Gastrocnemius medialis (tissue), 4 donors: ENCODE measurements at regions not wholly inside any gene's neighbourhood (a gene's known extent, or its start where the extent isn't known, plus 50 kb on each side); places are given as distances from the start of the nearest gene placed in this dataset.
A peak's percentile ranks its signal among the peaks of the same experiment; 100 is the strongest.

ENCODE experiments used
- ATAC-seq, 2 donors: fragments of 150-250 bp; one replicate each; pipeline ENCODE4 v1.9.1; 2016
- DNase-seq, 2 donors: peaks; one replicate each; pipeline ENCODE4 v3.0.0-alpha.2; 2019
- H3K27ac ChIP-seq, 4 donors: fragments of 200-600 bp; sonication (generic); 1 replicate in 1 of 4; 2 replicates in 3 of 4; pipeline ENCODE4 v1.5.1; 2016 to 2018; ENCODE audit warnings: mild to moderate bottlenecking in 2 of 4, moderate library complexity in 1 of 4
- H3K27me3 ChIP-seq, 3 donors: fragments of 200-600 bp; sonication (generic) in 2 of 3; 1 replicate in 1 of 3; 2 replicates in 2 of 3; pipeline versions ENCODE4 v1.5.1 to v1.6.0; 2016 to 2019; ENCODE audit warnings: mild to moderate bottlenecking in 1 of 3, moderate library complexity in 1 of 3
- H3K36me3 ChIP-seq, 2 donors: fragments of 200-600 bp; sonication (generic) in 1 of 2; one replicate each; pipeline ENCODE4 v1.5.1; 2017 to 2018
- H3K4me1 ChIP-seq, 2 donors: fragments of 200-600 bp; sonication (generic) in 1 of 2; one replicate each; pipeline ENCODE4 v1.5.1; 2016 to 2017; ENCODE audit warnings: mild to moderate bottlenecking in 2 of 2
- H3K4me3 ChIP-seq, 4 donors: fragments of 200-600 bp; sonication (generic) in 3 of 4; 1 replicate in 1 of 4; 2 replicates in 3 of 4; pipeline ENCODE4 v1.5.1; 2016 to 2019; ENCODE audit warnings: mild to moderate bottlenecking in 2 of 4
- H3K9me3 ChIP-seq, 3 donors: fragments of 200-600 bp; sonication (generic) in 2 of 3; 1 replicate in 1 of 3; 2 replicates in 2 of 3; pipeline ENCODE4 v1.5.1; 2016 to 2019
- POLR2A ChIP-seq, 2 donors: fragments of 450-650 bp; IDR thresholded peaks; one replicate each; pipeline ENCODE4 v1.6.1; 2017; ENCODE audit warnings: antibody characterized with exemption in 2 of 2, mild to moderate bottlenecking in 2 of 2, moderate library complexity in 2 of 2
- in situ Hi-C, 4 donors: fragments of 200-750 bp; cut with MboI; loops; one replicate each; pipeline versions ENCODE4 v1.15.0 to v1.8.0; 2017; ENCODE audit warnings: low sequenced_read_pairs in 4 of 4
- intact Hi-C: fragments of 100-400 bp; cut with DNase I; formaldehyde crosslinking; loops from one replicate; pipeline ENCODE4 v1.15.1; 2023; ENCODE audit warnings: low total_unique reads
- TF ChIP-seq, protein P1 (sequence below), 5 experiments: fragments of 450-650 bp in 3 of 5; fragments of 200-600 bp in 2 of 5; sonication (generic) in 2 of 5; IDR thresholded peaks in 4 of 5; conservative IDR thresholded peaks in 1 of 5; 1 replicate in 4 of 5; 2 replicates in 1 of 5; pipeline ENCODE4 v1.5.1; 2016 to 2019; ENCODE audit warnings: antibody characterized with exemption in 5 of 5, mild to moderate bottlenecking in 3 of 5, moderate library complexity in 3 of 5

DNA sequence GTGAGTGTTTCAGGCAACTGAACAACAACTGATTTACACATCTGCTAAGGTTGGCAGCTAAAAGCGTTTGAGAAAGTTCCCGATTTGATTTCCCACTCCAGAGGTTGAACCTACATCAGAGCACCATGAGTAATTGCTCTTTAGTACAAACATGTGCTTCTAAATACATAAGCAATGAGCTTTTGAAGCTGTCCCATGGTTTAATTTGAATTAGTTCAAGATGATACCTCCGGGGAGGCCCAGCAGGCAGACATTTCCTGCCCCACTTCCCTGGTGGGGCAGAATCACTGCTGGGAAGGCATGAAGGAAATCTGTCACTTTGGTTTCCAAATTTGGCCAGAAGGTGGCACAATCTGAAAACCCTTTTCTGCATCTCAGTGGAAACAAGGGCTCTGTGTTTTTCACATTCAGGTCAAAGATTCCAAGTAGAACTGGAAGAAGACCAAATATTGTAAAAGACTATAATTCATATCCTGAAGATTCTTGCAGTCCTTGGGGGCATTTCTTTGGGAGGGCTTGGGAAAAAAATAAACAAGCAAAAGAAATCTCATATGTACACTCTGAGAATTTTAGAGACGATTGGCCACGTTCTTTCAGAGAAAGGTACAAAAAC is 176.2 kb upstream of the FAM20A start:
- TF ChIP-seq, protein P1, sequence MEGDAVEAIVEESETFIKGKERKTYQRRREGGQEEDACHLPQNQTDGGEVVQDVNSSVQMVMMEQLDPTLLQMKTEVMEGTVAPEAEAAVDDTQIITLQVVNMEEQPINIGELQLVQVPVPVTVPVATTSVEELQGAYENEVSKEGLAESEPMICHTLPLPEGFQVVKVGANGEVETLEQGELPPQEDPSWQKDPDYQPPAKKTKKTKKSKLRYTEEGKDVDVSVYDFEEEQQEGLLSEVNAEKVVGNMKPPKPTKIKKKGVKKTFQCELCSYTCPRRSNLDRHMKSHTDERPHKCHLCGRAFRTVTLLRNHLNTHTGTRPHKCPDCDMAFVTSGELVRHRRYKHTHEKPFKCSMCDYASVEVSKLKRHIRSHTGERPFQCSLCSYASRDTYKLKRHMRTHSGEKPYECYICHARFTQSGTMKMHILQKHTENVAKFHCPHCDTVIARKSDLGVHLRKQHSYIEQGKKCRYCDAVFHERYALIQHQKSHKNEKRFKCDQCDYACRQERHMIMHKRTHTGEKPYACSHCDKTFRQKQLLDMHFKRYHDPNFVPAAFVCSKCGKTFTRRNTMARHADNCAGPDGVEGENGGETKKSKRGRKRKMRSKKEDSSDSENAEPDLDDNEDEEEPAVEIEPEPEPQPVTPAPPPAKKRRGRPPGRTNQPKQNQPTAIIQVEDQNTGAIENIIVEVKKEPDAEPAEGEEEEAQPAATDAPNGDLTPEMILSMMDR (IDR thresholded peaks at IDR 0.05 in 4 of 5, conservative IDR thresholded peaks at IDR 0.05 in 1 of 5): peak; percentile 26 to 62 (median 52)
- no peak for TF ChIP-seq POLR2A (IDR thresholded peaks at IDR 0.05)
- Histone ChIP-seq H3K27me3 (no peaks in the 10 kb centered on the region), H3K4me3 (no peak overlapping the region), H3K4me1 (peaks cover 5 to 12% of the 10 kb centered on the region in 2 donors), H3K27ac (peak overlapping the region; percentile 39 to 58 (median 52)), H3K36me3 (no peaks in the 10 kb centered on the region), H3K9me3 (no peaks in the 10 kb centered on the region)
- intact Hi-C loops: loop anchor here (5.0 to 10.0 kb wide), 4 partner anchors 67 to 367 kb away; partner anchors contain the start of gene ABCA6
- in situ Hi-C loops: loop anchor here (5.0 to 25.0 kb wide), 7 partner anchors 90 to 467 kb away; partner anchors contain the start of gene ABCA9 (in 1 of the 4)
- ATAC-seq (peak; percentile 57 to 65), DNase-seq (peak; percentile 50 to 64)

DNA sequence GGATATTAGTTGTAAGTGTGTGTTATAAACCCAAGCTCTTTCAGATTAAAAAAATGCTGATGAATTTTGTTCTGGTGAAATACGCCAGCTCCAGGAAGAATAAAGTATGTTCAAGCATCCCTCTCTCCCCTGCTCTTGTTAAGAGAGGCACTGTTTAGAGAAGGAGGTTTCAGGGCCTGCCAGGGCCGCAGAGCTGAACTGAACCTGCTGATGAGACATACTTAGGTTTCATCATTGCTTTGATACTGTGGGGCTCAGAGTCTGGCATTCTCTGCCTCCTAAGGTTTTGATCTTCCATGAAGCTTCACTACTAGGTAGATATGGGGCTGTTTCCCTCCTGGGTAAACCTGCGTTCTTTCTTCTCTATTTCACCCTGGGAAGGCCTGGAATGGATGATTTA is 175.3 kb upstream of the FAM20A start:
- ATAC-seq: no peak
- intact Hi-C loops: loop anchor here (1.0 to 10.0 kb wide), 5 partner anchors 68 to 368 kb away; partner anchors contain the start of gene ABCA6
- Histone ChIP-seq H3K36me3 (no peaks in the 10 kb centered on the region), H3K4me1 (peaks cover 5 to 12% of the 10 kb centered on the region in 2 donors), H3K27ac (peak overlapping the region; percentile 39 to 58 (median 52)), H3K4me3 (no peak overlapping the region), H3K9me3 (no peaks in the 10 kb centered on the region), H3K27me3 (no peaks in the 10 kb centered on the region)
- in situ Hi-C loops: loop anchor here (5.0 to 25.0 kb wide), 7 partner anchors 89 to 468 kb away; partner anchors contain the start of gene ABCA9 (in 1 of the 4)
- no peak for TF ChIP-seq POLR2A (IDR thresholded peaks at IDR 0.05)
- TF ChIP-seq, protein P1 (IDR thresholded peaks at IDR 0.05 in 4 of 5, conservative IDR thresholded peaks at IDR 0.05 in 1 of 5): no peak
- no peak for DNase-seq

DNA sequence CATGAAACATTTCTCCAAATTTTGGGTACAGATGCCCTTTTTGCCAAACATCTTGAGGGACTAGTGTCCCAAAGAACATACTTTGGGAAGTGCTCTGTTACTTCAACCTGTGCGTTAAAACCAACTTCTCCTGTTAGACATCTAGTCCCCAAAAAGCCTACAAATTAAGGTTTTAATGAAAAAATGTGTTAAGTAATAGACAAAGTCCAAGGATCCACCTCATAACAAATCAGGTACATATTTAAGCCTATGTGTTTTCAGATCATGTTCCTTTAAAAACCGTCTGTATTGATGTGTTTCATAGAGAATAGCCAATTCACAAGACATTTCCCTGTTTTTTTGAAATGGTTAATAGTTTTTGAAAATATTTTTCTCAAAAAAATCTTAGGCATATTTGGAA is 174.8 kb upstream of the FAM20A start:
- Histone ChIP-seq H3K27ac (peak overlapping the region; percentile 39 to 58 (median 52)), H3K36me3 (no peaks in the 10 kb centered on the region), H3K27me3 (no peaks in the 10 kb centered on the region), H3K9me3 (no peaks in the 10 kb centered on the region), H3K4me3 (no peak overlapping the region), H3K4me1 (peaks cover 5 to 12% of the 10 kb centered on the region in 2 donors)
- TF ChIP-seq POLR2A (IDR thresholded peaks at IDR 0.05): no peak
- TF ChIP-seq, protein P1 (IDR thresholded peaks at IDR 0.05 in 4 of 5, conservative IDR thresholded peaks at IDR 0.05 in 1 of 5): no peak
- in situ Hi-C loops (loop anchor here (5.0 to 25.0 kb wide), 7 partner anchors 89 to 469 kb away; partner anchors contain the start of gene ABCA9 (in 1 of the 4)), intact Hi-C loops (loop anchor here (1.0 to 10.0 kb wide), 5 partner anchors 69 to 369 kb away; partner anchors contain the start of gene ABCA6)
- no peak for ATAC-seq
- DNase-seq: no peak

DNA sequence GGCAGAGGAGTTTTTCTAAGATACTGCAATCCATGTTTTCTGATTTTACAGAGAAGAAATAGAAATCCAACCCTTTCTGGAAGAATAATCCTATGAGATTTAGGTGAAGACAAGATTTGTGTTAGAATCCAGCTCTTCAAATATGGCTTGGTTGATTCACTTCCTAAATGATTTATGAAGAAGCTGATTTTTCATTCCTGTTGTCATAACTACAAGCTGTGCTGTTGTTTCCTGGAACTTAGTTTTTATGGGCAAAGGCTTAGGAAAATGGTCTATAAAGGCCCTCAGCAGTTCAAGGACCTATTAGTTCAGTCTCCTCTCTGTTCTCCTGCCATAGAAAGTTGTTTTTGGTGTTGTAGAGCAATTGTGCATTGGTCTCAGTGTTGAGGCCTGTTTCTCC is 174.2 kb upstream of the FAM20A start:
- Histone ChIP-seq H3K4me3 (no peak overlapping the region), H3K9me3 (no peaks in the 10 kb centered on the region), H3K4me1 (peaks cover 5 to 12% of the 10 kb centered on the region in 2 donors), H3K36me3 (no peaks in the 10 kb centered on the region), H3K27ac (peak overlapping the region; percentile 39 to 58 (median 52)), H3K27me3 (no peaks in the 10 kb centered on the region)
- intact Hi-C loops: loop anchor here (5.0 to 10.0 kb wide), 4 partner anchors 69 to 369 kb away; partner anchors contain the start of gene ABCA6
- TF ChIP-seq, protein P1 (IDR thresholded peaks at IDR 0.05 in 4 of 5, conservative IDR thresholded peaks at IDR 0.05 in 1 of 5): no peak
- TF ChIP-seq POLR2A (IDR thresholded peaks at IDR 0.05): no peak
- in situ Hi-C loops: loop anchor here (5.0 to 25.0 kb wide), 7 partner anchors 88 to 469 kb away; partner anchors contain the start of gene ABCA9 (in 1 of the 4)
- DNase-seq: no peak
- peak in 1 of 2 donors; percentile 34 for ATAC-seq
